Fibroblast of mammary gland (primary cell): ENCODE measurements at regions not wholly inside any gene's neighbourhood (a gene's known extent, or its start where the extent isn't known, plus 50 kb on each side); places are given as distances from the start of the nearest gene placed in this dataset.

Experiments used
- DNase-seq: peaks from one replicate; pipeline ENCODE4 v3.0.0-alpha.2; 2010; ENCODE audit warnings: low read depth
- H3K4me3 ChIP-seq: 2 replicates; pipeline ENCODE4 v1.5.1; 2011; ENCODE audit warnings: low read depth, mild to moderate bottlenecking, low read length, moderate library complexity; ENCODE audit not compliant: control insufficient read depth
- TF ChIP-seq, protein P1 (sequence below): conservative IDR thresholded peaks from 2 replicates; pipeline ENCODE4 v1.5.1; 2011; ENCODE audit warnings: low read depth, low read length, inconsistent platforms; ENCODE audit not compliant: control insufficient read depth, insufficient read depth

DNA sequence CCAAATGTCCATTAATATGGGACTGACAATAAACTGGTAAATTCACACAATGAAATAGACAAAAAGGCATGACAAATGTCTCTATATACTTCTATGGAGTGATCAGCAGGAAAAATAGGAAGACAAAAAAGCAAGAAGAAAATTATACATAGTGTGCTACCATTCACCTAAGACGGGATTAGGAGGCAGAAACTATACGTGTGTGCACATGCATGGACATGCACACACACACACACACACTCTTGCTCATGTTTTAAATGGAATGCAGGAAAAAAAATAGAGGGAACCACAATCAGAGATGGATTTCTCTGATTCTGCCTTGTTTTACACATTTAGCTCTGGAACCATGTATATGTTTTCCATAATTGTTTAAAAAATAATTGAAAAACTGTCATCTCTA lies 119.0 kb downstream of the ZFAND4 start:
- TF ChIP-seq, protein P1, sequence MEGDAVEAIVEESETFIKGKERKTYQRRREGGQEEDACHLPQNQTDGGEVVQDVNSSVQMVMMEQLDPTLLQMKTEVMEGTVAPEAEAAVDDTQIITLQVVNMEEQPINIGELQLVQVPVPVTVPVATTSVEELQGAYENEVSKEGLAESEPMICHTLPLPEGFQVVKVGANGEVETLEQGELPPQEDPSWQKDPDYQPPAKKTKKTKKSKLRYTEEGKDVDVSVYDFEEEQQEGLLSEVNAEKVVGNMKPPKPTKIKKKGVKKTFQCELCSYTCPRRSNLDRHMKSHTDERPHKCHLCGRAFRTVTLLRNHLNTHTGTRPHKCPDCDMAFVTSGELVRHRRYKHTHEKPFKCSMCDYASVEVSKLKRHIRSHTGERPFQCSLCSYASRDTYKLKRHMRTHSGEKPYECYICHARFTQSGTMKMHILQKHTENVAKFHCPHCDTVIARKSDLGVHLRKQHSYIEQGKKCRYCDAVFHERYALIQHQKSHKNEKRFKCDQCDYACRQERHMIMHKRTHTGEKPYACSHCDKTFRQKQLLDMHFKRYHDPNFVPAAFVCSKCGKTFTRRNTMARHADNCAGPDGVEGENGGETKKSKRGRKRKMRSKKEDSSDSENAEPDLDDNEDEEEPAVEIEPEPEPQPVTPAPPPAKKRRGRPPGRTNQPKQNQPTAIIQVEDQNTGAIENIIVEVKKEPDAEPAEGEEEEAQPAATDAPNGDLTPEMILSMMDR = no peak
- H3K4me3 ChIP-seq = no peak overlapping the region
- no peak for DNase-seq

GRCh38 chr10:45553155-45553554 lies 119.4 kb downstream of the ZFAND4 start:
- DNase-seq = no peak
- TF ChIP-seq, protein P1 = no peak
- H3K4me3 ChIP-seq = no peak overlapping the region

DNA sequence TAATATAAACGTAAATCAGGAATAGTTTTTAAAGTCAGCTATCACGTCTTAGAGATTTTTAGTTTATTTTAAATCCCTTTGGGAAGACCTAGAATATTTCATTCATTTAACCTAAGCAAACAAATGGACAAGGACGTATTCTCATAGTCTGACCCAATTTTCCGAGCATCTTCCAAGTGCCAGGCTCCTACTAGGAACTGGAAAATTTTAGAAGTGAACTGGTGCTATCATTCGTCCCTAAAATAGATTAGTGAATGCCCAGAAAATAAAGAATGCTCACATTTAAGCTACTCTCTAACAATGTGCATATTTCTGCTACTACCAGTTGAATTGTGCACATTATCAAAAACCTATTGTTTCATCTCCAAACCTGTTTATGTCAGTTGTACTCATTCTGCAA lies 120.1 kb downstream of the ZFAND4 start:
- DNase-seq = no peak
- TF ChIP-seq, protein P1 = no peak
- no peak overlapping the region for H3K4me3 ChIP-seq

DNA sequence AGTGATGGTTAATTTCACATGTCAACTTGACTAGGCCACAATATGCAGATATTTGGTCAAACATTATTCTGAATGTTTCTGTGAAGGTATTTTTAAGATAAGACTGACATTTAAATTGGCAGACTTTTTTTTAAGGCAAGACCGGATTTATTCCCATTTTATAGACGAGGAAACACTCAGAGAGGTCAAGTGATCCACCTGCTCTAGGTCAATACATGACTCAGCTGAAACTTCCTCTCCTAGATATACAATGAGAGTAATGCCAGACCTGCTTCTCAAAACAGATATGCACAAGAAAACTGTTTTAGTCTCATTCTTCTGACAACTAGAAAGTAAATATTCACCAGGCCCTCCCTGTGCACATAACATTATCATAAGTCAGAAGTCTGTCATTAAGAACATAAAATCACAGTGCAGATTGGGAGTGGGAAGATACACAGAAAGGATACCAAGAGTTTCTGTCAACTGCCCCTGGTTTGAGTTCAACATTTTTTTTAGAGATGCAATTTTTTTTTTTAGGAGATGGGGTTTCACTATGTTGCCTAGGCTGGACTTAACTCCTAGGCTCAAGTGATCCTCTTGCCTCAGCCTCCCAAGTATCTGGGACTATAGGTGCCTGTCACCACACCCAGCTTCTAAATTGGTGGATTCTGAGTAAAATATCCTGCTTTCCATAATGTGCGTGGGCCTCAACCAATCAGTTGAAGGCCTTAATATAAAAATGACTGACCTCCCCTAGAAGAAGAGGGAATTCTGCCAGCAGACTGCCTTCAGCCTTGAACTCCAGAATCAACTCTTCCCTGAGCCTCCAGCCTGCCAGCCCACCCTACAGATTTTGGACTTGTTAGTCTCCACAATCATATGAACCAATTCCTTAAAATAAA lies 121.4 kb downstream of the ZFAND4 start:
- TF ChIP-seq, protein P1 = no peak
- no peak for DNase-seq
- no peak overlapping the region for H3K4me3 ChIP-seq

DNA sequence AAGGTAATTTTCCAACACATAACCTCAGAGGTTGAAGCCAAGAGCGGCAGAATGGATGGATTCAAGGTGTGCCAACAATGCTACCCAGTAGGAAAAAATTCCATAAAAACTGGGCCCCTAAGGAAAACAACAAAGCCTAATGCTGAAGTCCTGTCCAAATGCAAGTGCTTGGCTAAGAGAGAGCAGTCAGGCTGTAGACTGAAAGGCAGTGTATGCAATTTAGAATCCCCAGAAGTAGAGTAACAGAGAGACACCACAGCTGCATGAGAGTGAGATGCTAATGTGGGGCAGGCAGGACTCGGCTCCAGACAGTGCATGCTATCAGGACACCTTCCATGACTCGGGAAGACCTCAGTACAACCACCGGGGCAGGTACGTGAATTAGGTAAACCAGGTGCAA lies 124.5 kb downstream of the ZFAND4 start:
- H3K4me3 ChIP-seq = no peak overlapping the region
- TF ChIP-seq, protein P1 = no peak
- DNase-seq = no peak

GRCh38 chr10:45547207-45547606 lies 125.4 kb downstream of the ZFAND4 start:
- TF ChIP-seq, protein P1 = no peak
- H3K4me3 ChIP-seq = no peak overlapping the region
- DNase-seq = no peak
